OCI-LY1 (cell line): ENCODE measurements at regions not wholly inside any gene's neighbourhood (a gene's known extent, or its start where the extent isn't known, plus 50 kb on each side); places are given as distances from the start of the nearest gene placed in this dataset.

Experiments used
- H2AFZ ChIP-seq: fragments of 200-600 bp; sonication (generic), shearing (Covaris generic); 2 replicates; pipeline ENCODE4 v1.6.0; 2014; ENCODE audit warnings: antibody characterized with exemption, mild to moderate bottlenecking, low read length
- H3F3A ChIP-seq: fragments of 200-600 bp; sonication (generic), shearing (Covaris generic); 2 replicates; pipeline ENCODE4 v1.6.0; 2014; ENCODE audit warnings: mild to moderate bottlenecking, antibody characterized with exemption, low read length, moderate library complexity; ENCODE audit not compliant: insufficient read depth
- H3K27ac ChIP-seq: fragments of 200-600 bp; sonication (generic); 2 replicates; pipeline ENCODE4 v1.5.1; 2014; ENCODE audit warnings: low read length, mixed run types, mild to moderate bottlenecking, low read depth; ENCODE audit not compliant: poor library complexity, severe bottlenecking
- H3K27me3 ChIP-seq: fragments of 200-600 bp; sonication (generic); 2 replicates; pipeline ENCODE4 v1.6.0; 2014; ENCODE audit warnings: antibody characterized with exemption, mild to moderate bottlenecking, low read length, moderate library complexity; ENCODE audit not compliant: insufficient read depth
- H3K36me3 ChIP-seq: fragments of 200-600 bp; sonication (generic); 2 replicates; pipeline ENCODE4 v1.6.1; 2014; ENCODE audit warnings: mild to moderate bottlenecking, antibody characterized with exemption, low read length, moderate library complexity, mixed read lengths; ENCODE audit not compliant: insufficient read depth
- H3K4me1 ChIP-seq: fragments of 200-600 bp; sonication (generic); 2 replicates; pipeline ENCODE4 v1.5.1; 2014; ENCODE audit warnings: mild to moderate bottlenecking, low read length, moderate library complexity; ENCODE audit not compliant: insufficient read depth, severe bottlenecking
- H3K4me2 ChIP-seq: fragments of 200-600 bp; sonication (generic), shearing (Covaris generic); 2 replicates; pipeline ENCODE4 v1.6.1; 2014; ENCODE audit warnings: low read length
- H3K4me3 ChIP-seq: fragments of 200-600 bp; sonication (generic); 2 replicates; pipeline ENCODE4 v1.5.1; 2014; ENCODE audit warnings: low read length, low read depth, mild to moderate bottlenecking, mixed read lengths; ENCODE audit not compliant: poor library complexity, severe bottlenecking
- H3K79me2 ChIP-seq: fragments of 200-600 bp; shearing (Covaris generic); 2 replicates; pipeline ENCODE4 v1.6.1; 2016; ENCODE audit warnings: mixed run types, low read length, mixed read lengths; ENCODE audit not compliant: insufficient read depth
- H3K9ac ChIP-seq: fragments of 200-600 bp; sonication (generic), shearing (Covaris generic); 2 replicates; pipeline ENCODE4 v1.6.1; 2014; ENCODE audit warnings: mild to moderate bottlenecking, low read length, mixed read lengths
- H3K9me2 ChIP-seq: fragments of 200-600 bp; sonication (generic), shearing (Covaris generic); 2 replicates; pipeline ENCODE4 v1.6.1; 2014; ENCODE audit warnings: low read depth, mild to moderate bottlenecking, low read length, mixed read lengths
- H3K9me3 ChIP-seq: fragments of 200-600 bp; shearing (Covaris generic); 2 replicates; pipeline ENCODE4 v1.6.1; 2014; ENCODE audit warnings: low read length, mixed read lengths
- H4K20me1 ChIP-seq: fragments of 200-600 bp; sonication (generic), shearing (Covaris generic); 2 replicates; pipeline ENCODE4 v1.6.0; 2016; ENCODE audit warnings: mild to moderate bottlenecking, low read length; ENCODE audit not compliant: insufficient read depth
- EZH2 ChIP-seq: fragments of 200-600 bp; sonication (generic), shearing (Covaris generic); IDR thresholded peaks from 2 replicates; pipeline ENCODE4 v1.8.0; 2017; ENCODE audit warnings: borderline replicate concordance, mixed run types, mild to moderate bottlenecking, antibody characterized with exemption, low read length, moderate library complexity, mixed read lengths
- TF ChIP-seq, protein P1 (sequence below): fragments of 200-600 bp; sonication (generic), shearing (Covaris generic); IDR thresholded peaks from 2 replicates; pipeline ENCODE4 v1.5.1; 2017; ENCODE audit warnings: mild to moderate bottlenecking, antibody characterized with exemption, low read length, moderate library complexity, mixed read lengths

DNA sequence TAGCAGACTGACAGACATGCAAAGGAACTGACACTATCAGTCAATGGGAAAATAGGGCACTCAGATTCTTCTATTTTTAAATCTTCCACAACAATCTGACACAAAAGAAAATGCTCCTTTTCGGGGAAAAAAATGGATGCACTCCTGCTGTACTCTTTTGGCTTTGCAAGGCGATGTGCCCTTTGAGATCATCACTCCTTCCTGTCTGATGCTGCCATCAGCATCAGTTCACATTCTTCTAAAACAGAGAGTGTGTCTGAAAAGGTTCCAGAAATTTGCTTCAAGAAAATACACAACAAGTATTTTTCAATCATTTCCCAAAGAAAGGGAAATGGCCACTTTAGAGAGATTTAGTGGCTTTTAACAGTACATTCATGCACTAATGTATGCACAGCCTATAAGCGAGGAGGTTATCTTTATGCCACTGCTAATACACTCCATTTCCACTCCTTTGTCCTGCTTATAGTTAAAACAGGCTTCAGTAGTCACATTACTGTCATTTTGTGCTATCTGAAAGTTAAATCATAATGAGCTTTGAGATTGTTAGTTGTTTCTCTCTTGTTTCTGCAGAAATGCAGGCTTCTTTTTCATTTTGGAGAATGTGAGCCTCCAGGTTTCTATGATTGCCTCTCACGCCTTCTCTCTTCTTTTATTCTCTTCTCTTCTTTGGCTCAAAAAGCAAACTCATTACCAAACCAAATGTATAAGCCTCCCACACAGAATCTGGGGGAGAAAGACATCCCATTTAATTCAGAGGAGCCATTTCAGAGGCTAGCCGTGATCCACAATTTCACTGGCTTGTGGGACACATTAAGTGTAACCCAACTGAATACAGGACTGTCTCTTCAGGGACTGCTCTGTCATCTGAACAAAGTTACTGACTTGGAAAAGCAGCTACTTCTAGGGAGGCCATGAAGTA is 110.9 kb upstream of the CCDC196 start:
- Histone ChIP-seq H3K27me3 (no peaks in the 10 kb centered on the region), H2AFZ (no peak overlapping the region), H3K9me3 (no peaks in the 10 kb centered on the region), H3K9ac (no peak overlapping the region), H4K20me1 (no peaks in the 10 kb centered on the region), H3K9me2 (no peaks in the 10 kb centered on the region), H3K4me2 (no peak overlapping the region), H3K79me2 (no peaks in the 10 kb centered on the region), H3K4me3 (no peak overlapping the region), H3F3A (no peaks in the 10 kb centered on the region), H3K4me1 (no peaks in the 10 kb centered on the region), H3K36me3 (no peaks in the 10 kb centered on the region), H3K27ac (no peak overlapping the region)
- TF ChIP-seq EZH2, result no peak
- TF ChIP-seq, protein P1, sequence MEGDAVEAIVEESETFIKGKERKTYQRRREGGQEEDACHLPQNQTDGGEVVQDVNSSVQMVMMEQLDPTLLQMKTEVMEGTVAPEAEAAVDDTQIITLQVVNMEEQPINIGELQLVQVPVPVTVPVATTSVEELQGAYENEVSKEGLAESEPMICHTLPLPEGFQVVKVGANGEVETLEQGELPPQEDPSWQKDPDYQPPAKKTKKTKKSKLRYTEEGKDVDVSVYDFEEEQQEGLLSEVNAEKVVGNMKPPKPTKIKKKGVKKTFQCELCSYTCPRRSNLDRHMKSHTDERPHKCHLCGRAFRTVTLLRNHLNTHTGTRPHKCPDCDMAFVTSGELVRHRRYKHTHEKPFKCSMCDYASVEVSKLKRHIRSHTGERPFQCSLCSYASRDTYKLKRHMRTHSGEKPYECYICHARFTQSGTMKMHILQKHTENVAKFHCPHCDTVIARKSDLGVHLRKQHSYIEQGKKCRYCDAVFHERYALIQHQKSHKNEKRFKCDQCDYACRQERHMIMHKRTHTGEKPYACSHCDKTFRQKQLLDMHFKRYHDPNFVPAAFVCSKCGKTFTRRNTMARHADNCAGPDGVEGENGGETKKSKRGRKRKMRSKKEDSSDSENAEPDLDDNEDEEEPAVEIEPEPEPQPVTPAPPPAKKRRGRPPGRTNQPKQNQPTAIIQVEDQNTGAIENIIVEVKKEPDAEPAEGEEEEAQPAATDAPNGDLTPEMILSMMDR, result no peak

DNA sequence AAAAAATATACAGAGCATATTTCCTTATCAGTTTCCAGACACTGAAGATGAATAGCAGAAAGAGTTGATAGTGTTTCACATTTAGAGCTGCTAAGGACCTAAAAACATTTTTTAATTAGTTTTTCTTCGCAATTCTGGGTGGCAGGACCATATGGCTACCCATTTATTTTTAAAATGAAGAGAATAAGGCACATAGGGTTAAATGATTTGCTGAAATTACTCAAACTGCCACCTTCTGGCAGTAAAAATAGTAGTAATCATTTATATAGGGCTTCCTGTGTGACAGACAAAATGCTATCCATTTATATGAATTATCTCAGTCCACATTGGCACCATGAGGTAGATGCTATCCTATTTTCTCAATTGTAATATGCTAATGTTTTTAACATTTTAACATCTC is 108.6 kb upstream of the CCDC196 start:
- no peak overlapping the region for H3K4me2 ChIP-seq
- no peaks in the 10 kb centered on the region for H3K9me2 ChIP-seq
- no peak overlapping the region for H3K4me3 ChIP-seq
- no peaks in the 10 kb centered on the region for H3K9me3 ChIP-seq
- H3F3A ChIP-seq, result no peaks in the 10 kb centered on the region
- H3K27ac ChIP-seq, result no peak overlapping the region
- no peak overlapping the region for H3K9ac ChIP-seq
- TF ChIP-seq, protein P1, result no peak
- no peak for TF ChIP-seq EZH2
- H3K36me3 ChIP-seq, result no peaks in the 10 kb centered on the region
- no peak overlapping the region for H2AFZ ChIP-seq
- no peaks in the 10 kb centered on the region for H3K4me1 ChIP-seq
- H4K20me1 ChIP-seq, result no peaks in the 10 kb centered on the region
- no peaks in the 10 kb centered on the region for H3K79me2 ChIP-seq
- no peaks in the 10 kb centered on the region for H3K27me3 ChIP-seq

DNA sequence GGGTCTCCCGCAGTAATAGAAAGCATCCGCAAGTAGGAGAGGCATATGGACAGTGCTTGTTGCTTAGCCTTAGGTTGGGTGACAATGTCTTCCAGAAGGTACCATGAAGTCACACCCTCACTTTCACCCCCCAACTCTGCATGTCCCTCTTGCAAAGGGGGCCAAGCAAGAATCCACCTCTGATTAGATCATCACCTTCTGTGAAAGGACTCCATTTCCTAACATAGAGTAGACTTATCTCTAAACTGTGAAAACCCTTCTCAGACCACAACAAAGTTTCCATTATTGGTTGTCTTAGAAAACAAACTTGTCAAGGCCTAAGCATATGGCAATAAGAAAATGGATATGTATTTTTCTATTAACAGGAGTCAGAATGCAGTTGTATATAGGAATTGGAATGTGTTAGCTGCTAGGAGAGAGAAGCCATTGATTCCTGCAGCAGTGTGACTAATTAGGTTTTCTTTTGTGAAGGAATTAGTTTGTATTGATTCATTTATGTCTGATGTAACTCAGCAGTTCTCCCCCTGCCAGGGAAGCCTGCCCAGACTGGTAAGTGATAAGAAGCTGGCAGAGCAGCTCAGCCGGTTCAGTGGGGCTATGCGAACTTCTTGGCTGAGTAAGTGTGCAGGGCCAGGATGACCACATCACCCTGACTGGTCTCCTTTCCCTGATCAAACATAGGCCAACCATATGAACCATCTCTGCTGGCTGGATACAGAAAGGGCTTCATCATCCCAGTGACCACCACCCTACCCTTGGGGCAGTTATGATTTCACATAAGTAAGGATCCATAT is 107.3 kb upstream of the CCDC196 start:
- Histone ChIP-seq H3K9me3 (no peaks in the 10 kb centered on the region), H3K9ac (no peak overlapping the region), H3K4me3 (no peak overlapping the region), H3K4me2 (no peak overlapping the region), H3K27ac (no peak overlapping the region), H3F3A (no peaks in the 10 kb centered on the region), H3K27me3 (no peaks in the 10 kb centered on the region), H3K4me1 (no peaks in the 10 kb centered on the region), H3K36me3 (no peaks in the 10 kb centered on the region), H4K20me1 (no peaks in the 10 kb centered on the region), H3K9me2 (no peaks in the 10 kb centered on the region), H2AFZ (no peak overlapping the region), H3K79me2 (no peaks in the 10 kb centered on the region)
- TF ChIP-seq, protein P1, result no peak
- TF ChIP-seq EZH2, result no peak
